Stimulated activated CD4-positive, alpha-beta T cell treated with anti-CD3 and anti-CD28 coated beads, Interleukin-1b, Interleukin-23, amount 100 ng/mL, for 4 hours (primary cell): ENCODE measurements at regions not wholly inside any gene's neighbourhood (a gene's known extent, or its start where the extent isn't known, plus 50 kb on each side); places are given as distances from the start of the nearest gene placed in this dataset.

Experiments
- DNase-seq, 2 donors: peaks; one replicate each; pipeline ENCODE4 v3.0.0-alpha.2; 2020; ENCODE audit warnings: low read depth in 2 of 2

GRCh38 chr2:219901155-219901554, 273.7 kb downstream of the SLC4A3 start:
- no peak for DNase-seq

GRCh38 chr2:219902891-219903552, 275.6 kb downstream of the SLC4A3 start:
- no peak for DNase-seq

- DNase-seq = no peak
Measured at GRCh38 chr2:219905640-219906039, 278.2 kb downstream of the SLC4A3 start.

- DNase-seq = no peak
Measured at GRCh38 chr2:219906114-219907010, 278.9 kb downstream of the SLC4A3 start.

- DNase-seq = no peak
Measured at GRCh38 chr2:219907011-219907365, 279.6 kb downstream of the SLC4A3 start.

GRCh38 chr2:219908538-219908937, 281.1 kb downstream of the SLC4A3 start:
- no peak for DNase-seq

- no peak for DNase-seq
Measured at GRCh38 chr2:219911541-219911940, 284.1 kb downstream of the SLC4A3 start.

GRCh38 chr2:219912491-219912921, 285.1 kb downstream of the SLC4A3 start:
- DNase-seq = no peak

- DNase-seq = no peak
Measured at GRCh38 chr2:219914577-219914976, 287.1 kb downstream of the SLC4A3 start.

- no peak for DNase-seq
Measured at GRCh38 chr2:219916281-219916680, 288.9 kb downstream of the SLC4A3 start.

GRCh38 chr2:219916726-219917440, 289.5 kb downstream of the SLC4A3 start:
- DNase-seq = no peak

- no peak for DNase-seq
Measured at GRCh38 chr2:219918254-219918653, 290.8 kb downstream of the SLC4A3 start.

- no peak for DNase-seq
Measured at GRCh38 chr2:219918944-219919343, 291.5 kb downstream of the SLC4A3 start.

- no peak for DNase-seq
Measured at GRCh38 chr2:219919506-219919905, 292.1 kb downstream of the SLC4A3 start.

- DNase-seq = no peak
Measured at GRCh38 chr2:219929835-219930234, 302.4 kb downstream of the SLC4A3 start.

GRCh38 chr2:219939647-219940046, 312.2 kb downstream of the SLC4A3 start:
- no peak for DNase-seq

GRCh38 chr2:219944866-219945265, 317.4 kb downstream of the SLC4A3 start:
- DNase-seq = no peak

GRCh38 chr2:219946021-219946420, 318.6 kb downstream of the SLC4A3 start:
- no peak for DNase-seq

- DNase-seq = no peak
Measured at GRCh38 chr2:219946529-219946928, 319.1 kb downstream of the SLC4A3 start.

- no peak for DNase-seq
Measured at GRCh38 chr2:219947575-219947974, 320.1 kb downstream of the SLC4A3 start.

- DNase-seq = no peak
Measured at GRCh38 chr2:219949053-219949452, 321.6 kb downstream of the SLC4A3 start.

GRCh38 chr2:219951099-219951498, 323.7 kb downstream of the SLC4A3 start:
- no peak for DNase-seq

- no peak for DNase-seq
Measured at GRCh38 chr2:219954331-219954730, 326.9 kb downstream of the SLC4A3 start.
